ENCODE measurements at regions not wholly inside any gene's neighbourhood (a gene's known extent, or its start where the extent isn't known, plus 50 kb on each side); places are given as distances from the start of the nearest gene placed in this dataset.

DNA sequence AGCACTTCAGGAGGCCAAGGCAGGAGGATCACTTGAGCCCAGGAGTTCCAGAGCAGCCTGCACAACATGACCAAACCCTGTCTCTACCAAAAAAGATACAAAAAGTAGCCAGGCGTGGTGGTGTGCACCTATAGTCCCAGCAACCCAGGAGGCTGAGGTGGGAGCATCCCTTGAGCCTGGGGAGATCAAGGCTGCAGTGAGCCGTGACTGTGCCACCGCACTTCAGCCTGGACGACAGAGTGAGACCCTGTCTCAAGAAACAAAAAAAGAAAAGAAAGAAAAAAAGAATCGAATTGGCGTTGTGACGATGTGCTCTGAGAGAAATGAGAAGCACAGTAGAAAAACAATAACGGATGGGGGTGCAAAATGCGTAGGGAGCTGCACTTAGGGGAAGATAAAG, 101.4 kb downstream of the NDFIP1 start:
- TF ChIP-seq EZH2 (IDR thresholded peaks at IDR 0.05; ENCODE audit: insufficient read depth, poor library complexity, severe bottlenecking) (no peak), EZH2phosphoT487 (IDR thresholded peaks at IDR 0.05; ENCODE audit: insufficient read depth, low read depth) (no peak)
